HG03442 (cell line): ENCODE measurements at regions not wholly inside any gene's neighbourhood (a gene's known extent, or its start where the extent isn't known, plus 50 kb on each side); places are given as distances from the start of the nearest gene placed in this dataset.
A peak's percentile ranks its signal among the peaks of the same experiment; 100 is the strongest.

Experiments used
- ATAC-seq: cut with Tn5 transposase; IDR thresholded peaks from one replicate; pipeline ENCODE4 v1.9.1; 2021; ENCODE audit warnings: mild to moderate bottlenecking, moderate library complexity; ENCODE audit not compliant: unreplicated experiment

DNA sequence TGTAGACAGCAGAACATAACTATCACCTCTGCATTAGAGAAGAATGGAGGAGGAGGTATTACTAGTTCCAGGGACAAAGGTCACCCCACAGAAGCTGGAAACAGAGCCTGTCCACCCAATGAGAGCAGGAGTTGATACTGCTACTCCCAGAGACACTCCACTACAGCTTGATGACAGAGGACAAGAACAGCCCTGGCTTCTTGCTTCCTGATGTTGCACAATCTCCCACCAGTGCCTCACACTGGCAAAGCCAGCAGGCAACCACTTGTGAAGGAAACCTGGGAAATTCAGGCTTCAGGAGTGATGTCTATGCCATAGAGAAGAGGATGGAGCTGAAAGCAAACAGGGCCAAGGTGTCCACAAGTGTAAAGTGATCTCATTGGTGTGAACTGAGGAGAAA, 78.0 kb upstream of the POU1F1 start:
- ATAC-seq = no peak

GRCh38 chr3:87351937-87352336, 75.6 kb upstream of the POU1F1 start:
- no peak for ATAC-seq

GRCh38 chr3:87350367-87351199, 74.2 kb upstream of the POU1F1 start:
- ATAC-seq = peak; percentile 99

- ATAC-seq = no peak
Measured at GRCh38 chr3:87349833-87350232, 73.4 kb upstream of the POU1F1 start.

DNA sequence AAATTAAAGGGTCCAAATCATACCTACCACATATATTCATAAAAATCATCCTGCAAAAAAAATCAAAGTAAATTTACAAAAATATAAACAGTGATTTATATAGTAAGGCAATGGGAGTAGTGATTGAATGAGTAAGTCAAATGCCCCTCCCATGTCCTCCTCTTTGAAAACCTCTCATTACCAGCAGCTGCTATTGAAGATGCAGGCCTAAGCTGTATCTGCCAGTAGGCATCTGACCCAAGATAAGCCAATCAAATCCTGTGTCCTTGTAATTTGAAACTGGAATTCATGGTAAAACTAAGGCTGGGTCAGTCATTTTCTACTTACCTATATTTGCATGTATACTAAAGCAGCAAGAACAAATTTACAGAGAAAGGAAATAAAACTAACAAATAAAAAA, 60.4 kb upstream of the POU1F1 start:
- ATAC-seq = no peak

GRCh38 chr3:87335931-87336330, 59.5 kb upstream of the POU1F1 start:
- ATAC-seq = no peak

GRCh38 chr3:87333393-87333892, 57.1 kb upstream of the POU1F1 start:
- ATAC-seq = peak; percentile 73

DNA sequence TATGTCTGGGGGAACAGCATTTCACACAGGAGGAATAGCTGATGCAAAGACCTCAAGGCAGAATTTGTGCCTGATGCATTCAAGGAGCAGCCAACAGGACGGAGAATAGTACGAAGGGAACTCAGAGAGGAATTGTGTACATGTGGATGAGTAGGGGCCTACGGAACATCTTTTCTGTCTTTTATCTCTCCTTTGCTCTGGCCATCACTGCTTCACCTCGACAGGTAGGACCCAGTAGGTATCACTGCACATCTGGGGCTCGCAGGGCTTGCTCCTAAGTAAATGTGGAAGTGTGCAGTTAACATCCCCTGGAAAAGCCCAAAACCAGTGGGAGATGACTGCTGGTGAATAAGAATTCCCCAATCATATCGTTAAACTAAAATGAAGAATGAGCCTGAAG, 56.4 kb upstream of the POU1F1 start:
- no peak for ATAC-seq

DNA sequence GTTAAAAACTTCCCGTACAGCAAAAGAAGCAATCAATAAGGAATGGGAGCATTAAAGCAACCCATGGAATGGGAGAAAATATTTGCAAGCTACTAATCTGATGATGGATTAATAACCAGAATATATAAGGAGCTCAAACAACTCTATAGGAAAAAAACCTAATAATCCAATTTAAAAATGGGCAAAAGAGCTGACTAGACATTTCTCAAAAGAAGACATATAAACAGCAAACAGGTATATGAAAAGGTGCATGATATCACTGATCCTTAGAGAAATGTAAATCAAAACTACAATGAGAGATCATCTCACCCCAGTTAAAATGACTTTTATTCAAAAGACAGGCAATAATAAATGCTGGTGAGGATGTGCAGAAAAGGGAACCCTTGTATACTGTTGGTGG, 52.7 kb upstream of the POU1F1 start:
- no peak for ATAC-seq
